C4-2B (cell line): ENCODE measurements at regions not wholly inside any gene's neighbourhood (a gene's known extent, or its start where the extent isn't known, plus 50 kb on each side); places are given as distances from the start of the nearest gene placed in this dataset.

ENCODE experiments used
- H3K27ac ChIP-seq: fragments of 450-650 bp; 2 replicates; pipeline ENCODE4 v1.5.1; 2017
- ZFX ChIP-seq: fragments of 450-650 bp; IDR thresholded peaks from 2 replicates; pipeline ENCODE4 v1.6.1; 2017
- TF ChIP-seq, protein P1 (sequence below): fragments of 450-650 bp; conservative IDR thresholded peaks from 2 replicates; pipeline ENCODE4 v1.5.1; 2017; ENCODE audit warnings: mild to moderate bottlenecking

- TF ChIP-seq ZFX: no peak
- TF ChIP-seq, protein P1, sequence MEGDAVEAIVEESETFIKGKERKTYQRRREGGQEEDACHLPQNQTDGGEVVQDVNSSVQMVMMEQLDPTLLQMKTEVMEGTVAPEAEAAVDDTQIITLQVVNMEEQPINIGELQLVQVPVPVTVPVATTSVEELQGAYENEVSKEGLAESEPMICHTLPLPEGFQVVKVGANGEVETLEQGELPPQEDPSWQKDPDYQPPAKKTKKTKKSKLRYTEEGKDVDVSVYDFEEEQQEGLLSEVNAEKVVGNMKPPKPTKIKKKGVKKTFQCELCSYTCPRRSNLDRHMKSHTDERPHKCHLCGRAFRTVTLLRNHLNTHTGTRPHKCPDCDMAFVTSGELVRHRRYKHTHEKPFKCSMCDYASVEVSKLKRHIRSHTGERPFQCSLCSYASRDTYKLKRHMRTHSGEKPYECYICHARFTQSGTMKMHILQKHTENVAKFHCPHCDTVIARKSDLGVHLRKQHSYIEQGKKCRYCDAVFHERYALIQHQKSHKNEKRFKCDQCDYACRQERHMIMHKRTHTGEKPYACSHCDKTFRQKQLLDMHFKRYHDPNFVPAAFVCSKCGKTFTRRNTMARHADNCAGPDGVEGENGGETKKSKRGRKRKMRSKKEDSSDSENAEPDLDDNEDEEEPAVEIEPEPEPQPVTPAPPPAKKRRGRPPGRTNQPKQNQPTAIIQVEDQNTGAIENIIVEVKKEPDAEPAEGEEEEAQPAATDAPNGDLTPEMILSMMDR: no peak
- H3K27ac ChIP-seq: peak overlapping the region; percentile 51
Measured at GRCh38 chr4:79492148-79492547, 84.1 kb upstream of the GK2 start.

- no peak overlapping the region for H3K27ac ChIP-seq
- TF ChIP-seq, protein P1: no peak
- TF ChIP-seq ZFX: no peak
Measured at GRCh38 chr4:79489506-79489905, 81.5 kb upstream of the GK2 start.

GRCh38 chr4:79476196-79476595 lies 68.2 kb upstream of the GK2 start:
- H3K27ac ChIP-seq: no peak overlapping the region
- no peak for TF ChIP-seq ZFX
- TF ChIP-seq, protein P1: no peak

GRCh38 chr4:79473439-79473724 lies 65.4 kb upstream of the GK2 start:
- TF ChIP-seq, protein P1: no peak
- TF ChIP-seq ZFX: no peak
- no peak overlapping the region for H3K27ac ChIP-seq

- H3K27ac ChIP-seq: no peak overlapping the region
- TF ChIP-seq ZFX: no peak
- TF ChIP-seq, protein P1: no peak
Measured at GRCh38 chr4:79472693-79473438, 64.8 kb upstream of the GK2 start.

- no peak overlapping the region for H3K27ac ChIP-seq
- TF ChIP-seq, protein P1: no peak
- TF ChIP-seq ZFX: no peak
Measured at GRCh38 chr4:79472036-79472435, 64.0 kb upstream of the GK2 start.

DNA sequence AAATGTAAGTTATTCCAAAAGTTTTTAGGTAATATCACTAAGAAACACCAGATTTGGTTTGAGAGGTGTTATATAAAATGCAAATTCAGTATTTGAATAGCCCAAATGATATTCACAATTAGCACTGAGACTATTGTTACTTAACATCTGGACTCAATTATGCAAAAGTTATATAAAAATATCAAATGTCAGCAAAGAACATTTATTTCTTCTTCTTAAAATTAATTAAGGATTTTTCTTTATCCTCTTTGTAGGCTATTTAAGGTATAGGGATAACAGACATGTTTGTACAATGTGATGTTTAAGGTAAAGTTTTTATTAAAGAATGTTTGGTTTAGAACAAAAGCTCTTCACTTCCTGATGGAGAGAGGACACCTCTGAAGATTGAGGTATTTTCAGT lies 63.3 kb upstream of the GK2 start:
- H3K27ac ChIP-seq: no peak overlapping the region
- TF ChIP-seq, protein P1: no peak
- TF ChIP-seq ZFX: no peak
